Ishikawa (cell line): ENCODE measurements at regions not wholly inside any gene's neighbourhood (a gene's known extent, or its start where the extent isn't known, plus 50 kb on each side); places are given as distances from the start of the nearest gene placed in this dataset.

ENCODE experiments used
- CEBPB ChIP-seq: IDR thresholded peaks from 2 replicates; pipeline ENCODE4 v1.6.1; 2012
- CREB1 ChIP-seq: IDR thresholded peaks from 2 replicates; pipeline ENCODE4 v1.6.1; 2012; ENCODE audit warnings: low read depth
- EGR1 ChIP-seq: IDR thresholded peaks from 2 replicates; pipeline ENCODE4 v1.6.1; 2012
- EP300 ChIP-seq: IDR thresholded peaks from 2 replicates; pipeline ENCODE4 v1.6.1; 2012; ENCODE audit warnings: borderline replicate concordance
- FOXM1 ChIP-seq: IDR thresholded peaks from 2 replicates; pipeline ENCODE4 v1.6.1; 2012; ENCODE audit warnings: low read depth, borderline replicate concordance
- MAX ChIP-seq: IDR thresholded peaks from 2 replicates; pipeline ENCODE4 v1.6.1; 2012
- NFIC ChIP-seq: IDR thresholded peaks from 2 replicates; pipeline ENCODE4 v1.6.1; 2012
- RAD21 ChIP-seq: IDR thresholded peaks from 2 replicates; pipeline ENCODE4 v1.6.1; 2012; ENCODE audit warnings: low read depth
- REST ChIP-seq: IDR thresholded peaks from 2 replicates; pipeline ENCODE4 v1.6.1; 2012; ENCODE audit warnings: low read depth, mild to moderate bottlenecking
- TAF1 ChIP-seq: IDR thresholded peaks from 2 replicates; pipeline ENCODE4 v1.6.1; 2012; ENCODE audit warnings: low read depth, mild to moderate bottlenecking
- TCF12 ChIP-seq: IDR thresholded peaks from 2 replicates; pipeline ENCODE4 v1.6.1; 2012; ENCODE audit warnings: low read depth
- TEAD4 ChIP-seq: IDR thresholded peaks from 2 replicates; pipeline ENCODE4 v1.6.1; 2012
- YY1 ChIP-seq: IDR thresholded peaks from 2 replicates; pipeline ENCODE4 v1.6.1; 2012; ENCODE audit warnings: low read depth
- ZBTB7A ChIP-seq: IDR thresholded peaks from 2 replicates; pipeline ENCODE4 v1.6.1; 2012; ENCODE audit warnings: low read depth
- TF ChIP-seq, protein P1 (sequence below): IDR thresholded peaks from 2 replicates; pipeline ENCODE4 v1.6.1; 2012

- no peak for TF ChIP-seq TCF12
- TF ChIP-seq YY1 = no peak
- no peak for TF ChIP-seq EGR1
- TF ChIP-seq MAX = no peak
- no peak for TF ChIP-seq REST
- TF ChIP-seq NFIC = no peak
- no peak for TF ChIP-seq CEBPB
- TF ChIP-seq TEAD4 = no peak
- TF ChIP-seq EP300 = no peak
- TF ChIP-seq, protein P1, sequence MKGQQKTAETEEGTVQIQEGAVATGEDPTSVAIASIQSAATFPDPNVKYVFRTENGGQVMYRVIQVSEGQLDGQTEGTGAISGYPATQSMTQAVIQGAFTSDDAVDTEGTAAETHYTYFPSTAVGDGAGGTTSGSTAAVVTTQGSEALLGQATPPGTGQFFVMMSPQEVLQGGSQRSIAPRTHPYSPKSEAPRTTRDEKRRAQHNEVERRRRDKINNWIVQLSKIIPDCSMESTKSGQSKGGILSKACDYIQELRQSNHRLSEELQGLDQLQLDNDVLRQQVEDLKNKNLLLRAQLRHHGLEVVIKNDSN = no peak
Measured at GRCh38 chr1:218900615-218901014, 273.1 kb upstream of the LYPLAL1 start.

GRCh38 chr1:218904416-218904815 lies 269.3 kb upstream of the LYPLAL1 start:
- TF ChIP-seq EP300 = no peak
- TF ChIP-seq TAF1 = no peak
- TF ChIP-seq RAD21 = no peak
- TF ChIP-seq ZBTB7A = no peak
- no peak for TF ChIP-seq CREB1
- no peak for TF ChIP-seq CEBPB
- TF ChIP-seq YY1 = no peak
- TF ChIP-seq TEAD4 = no peak
- TF ChIP-seq, protein P1 = no peak
- no peak for TF ChIP-seq TCF12
- no peak for TF ChIP-seq MAX
- no peak for TF ChIP-seq REST
- TF ChIP-seq EGR1 = no peak
- TF ChIP-seq NFIC = no peak
- no peak for TF ChIP-seq FOXM1

- TF ChIP-seq NFIC (no peak), EGR1 (no peak), CEBPB (no peak), FOXM1 (no peak), REST (no peak), RAD21 (no peak), TAF1 (no peak), MAX (no peak), CREB1 (no peak), TEAD4 (no peak)
- TF ChIP-seq, protein P1 = no peak
Measured at GRCh38 chr1:218916720-218917119, 257.0 kb upstream of the LYPLAL1 start.

DNA sequence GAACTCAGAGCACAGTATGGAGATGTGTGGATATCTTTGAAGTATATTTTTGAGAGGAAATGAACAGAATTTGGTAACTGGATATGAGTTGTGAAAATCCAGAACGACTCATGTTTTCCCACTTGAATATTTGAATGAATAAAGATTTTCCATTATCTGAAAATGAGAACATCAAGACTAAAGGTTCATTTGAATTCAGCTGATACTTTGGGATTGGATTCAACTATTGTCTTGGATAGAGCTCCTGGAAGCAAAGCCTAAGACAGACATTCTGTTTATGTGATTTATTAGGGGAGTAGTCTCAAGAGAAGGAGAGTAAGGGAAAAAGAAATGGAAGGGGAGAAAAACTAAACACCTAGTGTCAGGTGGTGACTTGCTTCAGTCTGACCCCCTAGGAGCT lies 256.0 kb upstream of the LYPLAL1 start:
- TF ChIP-seq TEAD4 (no peak), NFIC (no peak)

GRCh38 chr1:218925777-218926176 lies 247.9 kb upstream of the LYPLAL1 start:
- no peak for TF ChIP-seq NFIC
- TF ChIP-seq CEBPB = no peak
- no peak for TF ChIP-seq YY1
- no peak for TF ChIP-seq CREB1
- TF ChIP-seq TCF12 = no peak
- TF ChIP-seq FOXM1 = no peak
- no peak for TF ChIP-seq REST
- TF ChIP-seq MAX = no peak
